ENCODE measurements at regions not wholly inside any gene's neighbourhood (a gene's known extent, or its start where the extent isn't known, plus 50 kb on each side); places are given as distances from the start of the nearest gene placed in this dataset.

DNA sequence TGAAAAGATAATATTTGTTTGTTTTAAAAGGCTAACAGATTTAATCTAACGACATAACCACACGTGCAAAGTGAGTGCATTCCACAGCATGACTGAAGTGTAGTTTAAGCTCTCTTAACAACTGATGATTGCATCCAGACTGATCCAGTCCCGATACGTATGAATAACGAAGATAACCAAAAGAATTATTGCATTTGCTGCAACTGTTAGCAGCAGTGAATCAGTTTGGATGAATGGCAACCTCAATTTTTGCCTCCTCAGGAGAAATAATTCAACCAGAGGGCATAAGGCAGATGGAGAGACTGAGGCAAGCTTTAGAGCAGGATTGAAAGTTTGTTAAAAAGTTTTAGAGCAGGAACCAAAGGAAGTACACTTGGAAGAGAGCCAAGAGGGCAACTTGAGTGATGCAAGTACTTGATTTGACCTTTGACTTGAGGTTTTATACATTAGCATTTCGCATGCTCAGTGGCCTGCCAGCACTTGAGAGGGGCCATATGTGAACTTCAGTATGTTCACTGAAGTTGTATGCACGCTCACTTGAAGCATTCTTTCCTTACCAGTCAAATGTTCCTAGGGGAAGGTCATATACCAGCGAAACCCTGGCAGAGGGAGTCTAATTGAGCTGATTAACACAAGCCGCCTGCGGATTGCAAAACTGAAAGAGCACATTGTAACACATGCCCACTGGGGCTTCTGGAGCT, 835.0 kb upstream of the PCDH20 start:
- TF ChIP-seq, protein P1, sequence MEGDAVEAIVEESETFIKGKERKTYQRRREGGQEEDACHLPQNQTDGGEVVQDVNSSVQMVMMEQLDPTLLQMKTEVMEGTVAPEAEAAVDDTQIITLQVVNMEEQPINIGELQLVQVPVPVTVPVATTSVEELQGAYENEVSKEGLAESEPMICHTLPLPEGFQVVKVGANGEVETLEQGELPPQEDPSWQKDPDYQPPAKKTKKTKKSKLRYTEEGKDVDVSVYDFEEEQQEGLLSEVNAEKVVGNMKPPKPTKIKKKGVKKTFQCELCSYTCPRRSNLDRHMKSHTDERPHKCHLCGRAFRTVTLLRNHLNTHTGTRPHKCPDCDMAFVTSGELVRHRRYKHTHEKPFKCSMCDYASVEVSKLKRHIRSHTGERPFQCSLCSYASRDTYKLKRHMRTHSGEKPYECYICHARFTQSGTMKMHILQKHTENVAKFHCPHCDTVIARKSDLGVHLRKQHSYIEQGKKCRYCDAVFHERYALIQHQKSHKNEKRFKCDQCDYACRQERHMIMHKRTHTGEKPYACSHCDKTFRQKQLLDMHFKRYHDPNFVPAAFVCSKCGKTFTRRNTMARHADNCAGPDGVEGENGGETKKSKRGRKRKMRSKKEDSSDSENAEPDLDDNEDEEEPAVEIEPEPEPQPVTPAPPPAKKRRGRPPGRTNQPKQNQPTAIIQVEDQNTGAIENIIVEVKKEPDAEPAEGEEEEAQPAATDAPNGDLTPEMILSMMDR (IDR thresholded peaks at IDR 0.05; ENCODE audit: extremely low read depth, missing control alignments), result no peak
- DNase-seq (ENCODE audit: low spot score), result no peak

DNA sequence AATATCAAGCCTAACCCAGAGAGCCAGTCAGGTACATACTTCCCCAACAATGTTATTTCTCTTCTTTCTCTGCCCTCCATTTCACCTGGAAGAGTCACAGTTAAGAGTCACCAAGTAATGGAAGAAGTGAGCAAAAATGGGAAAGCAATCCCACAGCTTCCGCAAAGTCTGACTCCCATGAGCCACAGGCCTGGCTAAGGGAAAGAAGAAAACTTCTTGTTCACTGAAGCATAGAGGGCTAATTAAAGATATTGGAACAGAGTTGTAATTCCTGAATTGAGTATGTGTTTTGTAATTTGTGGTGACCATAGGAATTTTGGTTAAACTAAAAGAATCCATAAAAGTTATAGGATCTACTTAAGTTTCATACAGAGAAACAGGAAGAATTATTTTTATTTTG, 830.9 kb upstream of the PCDH20 start:
- no peak for DNase-seq (ENCODE audit: low spot score)
- TF ChIP-seq, protein P1 (IDR thresholded peaks at IDR 0.05; ENCODE audit: extremely low read depth, missing control alignments), result no peak

DNA sequence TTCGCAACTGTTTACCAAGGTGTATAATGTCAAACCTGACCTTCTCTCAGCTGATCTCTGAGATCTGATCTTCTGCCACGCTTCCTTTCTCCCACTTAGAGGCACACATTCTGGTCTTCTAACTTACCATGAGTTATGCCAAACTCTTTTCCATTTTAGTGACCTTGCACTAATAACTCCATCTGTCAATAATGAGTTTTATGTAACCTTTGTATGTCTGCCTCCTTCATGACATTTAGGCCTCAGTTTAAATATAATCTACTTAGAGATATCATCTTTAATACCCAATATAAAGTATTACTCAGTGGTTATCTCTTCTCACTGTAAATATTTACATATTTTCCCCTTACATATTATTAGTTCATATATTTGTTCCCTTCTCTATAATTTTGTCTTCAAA, 827.5 kb upstream of the PCDH20 start:
- TF ChIP-seq, protein P1 (IDR thresholded peaks at IDR 0.05; ENCODE audit: extremely low read depth, missing control alignments), result no peak
- DNase-seq (ENCODE audit: low spot score), result no peak

DNA sequence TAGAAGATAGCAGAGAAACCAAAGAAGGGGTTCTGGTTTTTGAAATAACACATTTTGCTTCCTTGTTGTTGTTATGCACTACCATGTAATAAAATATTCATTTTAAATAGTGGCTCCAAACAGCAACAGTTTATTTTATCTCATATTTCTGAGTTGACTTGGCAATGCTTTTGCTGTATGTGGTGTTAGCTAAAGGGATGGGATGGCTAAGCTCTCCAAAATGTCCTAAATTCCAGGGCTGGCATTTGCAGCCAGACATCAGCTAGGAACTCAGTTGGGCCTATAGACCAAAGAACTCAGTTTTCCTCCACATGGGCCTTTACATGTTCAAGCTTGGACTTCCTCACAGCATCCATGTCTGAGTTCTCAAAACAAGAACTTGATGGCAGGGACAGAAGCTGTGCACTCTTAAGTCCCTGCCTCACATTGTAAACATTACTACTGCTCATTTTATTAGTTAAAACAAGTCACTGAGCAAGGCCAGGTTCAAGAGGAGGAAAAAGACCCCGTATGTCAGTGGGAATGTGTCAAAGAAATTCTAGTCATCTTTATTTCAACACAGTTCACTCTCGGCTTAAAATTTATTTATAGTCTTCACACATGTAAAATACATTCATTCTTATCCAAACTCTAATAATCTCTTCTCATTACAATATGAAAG, 819.3 kb upstream of the PCDH20 start:
- TF ChIP-seq, protein P1 (IDR thresholded peaks at IDR 0.05; ENCODE audit: extremely low read depth, missing control alignments), result no peak
- DNase-seq (ENCODE audit: low spot score), result no peak

DNA sequence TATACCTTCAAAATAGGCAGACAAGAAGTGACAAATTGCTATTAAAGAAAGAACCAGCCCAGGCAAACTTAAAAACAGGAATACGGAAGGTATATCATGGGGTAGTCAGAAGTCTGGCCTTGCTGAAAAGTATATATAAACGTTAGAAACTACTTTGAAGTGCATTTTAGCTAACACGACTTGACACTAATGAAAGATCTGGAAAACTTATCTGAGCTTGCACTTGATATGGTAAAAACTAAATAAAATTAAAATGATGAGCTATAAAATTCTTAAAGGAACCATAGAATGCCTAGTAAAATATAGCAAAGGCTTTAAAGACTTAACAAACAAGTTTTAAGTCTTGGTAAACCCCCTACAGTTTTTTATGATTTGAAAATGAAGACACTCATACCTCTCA, 795.3 kb upstream of the PCDH20 start:
- no peak for DNase-seq (ENCODE audit: low spot score)
- TF ChIP-seq, protein P1 (IDR thresholded peaks at IDR 0.05; ENCODE audit: extremely low read depth, missing control alignments), result no peak

DNA sequence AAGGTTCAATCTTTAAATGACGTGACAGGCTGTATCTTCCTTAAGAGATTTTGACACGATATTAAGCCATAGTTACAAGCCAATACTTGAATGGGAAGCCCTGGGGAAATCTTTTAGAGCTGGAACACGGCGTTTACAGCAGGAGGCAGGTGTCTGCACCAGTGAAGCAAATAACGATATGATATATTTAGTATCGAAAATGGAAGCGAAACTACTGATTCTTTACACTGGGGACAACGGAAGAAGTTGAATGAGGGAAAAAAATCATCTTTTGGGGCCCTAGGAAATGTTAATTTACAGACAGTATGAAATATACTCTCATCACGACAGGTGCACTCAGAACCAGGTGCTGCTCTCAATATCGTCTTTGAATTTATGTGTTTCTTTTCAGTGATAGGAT, 793.9 kb upstream of the PCDH20 start:
- TF ChIP-seq, protein P1 (IDR thresholded peaks at IDR 0.05; ENCODE audit: extremely low read depth, missing control alignments), result no peak
- peak; percentile 11 for DNase-seq (ENCODE audit: low spot score)

DNA sequence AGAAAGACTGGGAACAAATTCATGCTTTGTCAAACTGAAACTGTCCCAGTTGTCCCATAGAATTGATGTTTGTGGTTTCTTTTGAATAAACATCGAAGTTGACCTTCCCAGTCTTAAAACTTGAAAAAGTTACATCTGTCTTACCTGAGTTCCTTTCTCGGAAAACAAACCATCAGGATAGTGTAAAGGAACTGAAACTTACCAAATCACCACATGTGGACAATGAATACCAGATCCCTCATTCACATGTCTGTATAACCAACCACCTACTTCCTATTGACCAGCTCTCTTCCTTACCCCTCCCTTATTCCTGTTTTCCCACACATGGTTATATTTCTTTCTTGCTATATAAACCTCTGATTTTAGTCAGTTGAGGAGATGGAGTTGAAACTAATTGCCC, 791.7 kb upstream of the PCDH20 start:
- TF ChIP-seq, protein P1 (IDR thresholded peaks at IDR 0.05; ENCODE audit: extremely low read depth, missing control alignments), result no peak
- no peak for DNase-seq (ENCODE audit: low spot score)
